CD4-positive, alpha-beta T cell treated with Interleukin-15 for 4 hours (primary cell): ENCODE measurements at regions not wholly inside any gene's neighbourhood (a gene's known extent, or its start where the extent isn't known, plus 50 kb on each side); places are given as distances from the start of the nearest gene placed in this dataset.
A peak's percentile ranks its signal among the peaks of the same experiment; 100 is the strongest.
"Not testable (repeated sequence)": the region's sequence is repeated elsewhere in the genome, so short reads cannot be mapped to it uniquely, and the experiment has no call there.

Source experiments
- DNase-seq: peaks from one replicate; pipeline ENCODE4 v3.0.0-alpha.2; 2020; ENCODE audit warnings: low spot score

- not testable (repeated sequence) for DNase-seq
Measured at GRCh38 chr16:72729552-72729951, 318.4 kb downstream of the ZFHX3 start.

GRCh38 chr16:72728516-72728915 lies 319.4 kb downstream of the ZFHX3 start:
- DNase-seq = no peak

- DNase-seq = no peak
Measured at GRCh38 chr16:72727565-72727964, 320.4 kb downstream of the ZFHX3 start.

- no peak for DNase-seq
Measured at GRCh38 chr16:72725643-72726042, 322.3 kb downstream of the ZFHX3 start.

GRCh38 chr16:72723781-72724180 lies 324.1 kb downstream of the ZFHX3 start:
- DNase-seq = no peak

GRCh38 chr16:72722552-72722951 lies 325.4 kb downstream of the ZFHX3 start:
- no peak for DNase-seq

- no peak for DNase-seq
Measured at GRCh38 chr16:72721981-72722380, 325.9 kb downstream of the ZFHX3 start.

- DNase-seq = no peak
Measured at GRCh38 chr16:72715267-72715666, 332.7 kb downstream of the ZFHX3 start.

- DNase-seq = no peak
Measured at GRCh38 chr16:72711823-72712222, 336.1 kb downstream of the ZFHX3 start.

- no peak for DNase-seq
Measured at GRCh38 chr16:72705801-72706200, 342.1 kb downstream of the ZFHX3 start.

- no peak for DNase-seq
Measured at GRCh38 chr16:72704746-72705372, 343.1 kb downstream of the ZFHX3 start.

- no peak for DNase-seq
Measured at GRCh38 chr16:72689851-72690250, 358.1 kb downstream of the ZFHX3 start.

GRCh38 chr16:72680732-72681131 lies 367.2 kb downstream of the ZFHX3 start:
- DNase-seq = no peak

GRCh38 chr16:72679856-72680255 lies 368.1 kb downstream of the ZFHX3 start:
- DNase-seq = no peak

- no peak for DNase-seq
Measured at GRCh38 chr16:72677662-72678447, 370.1 kb downstream of the ZFHX3 start.

GRCh38 chr16:72673118-72673517 lies 374.8 kb downstream of the ZFHX3 start:
- no peak for DNase-seq

GRCh38 chr16:72666267-72666666 lies 381.7 kb downstream of the ZFHX3 start:
- DNase-seq = peak; percentile 3

- DNase-seq = no peak
Measured at GRCh38 chr16:72665701-72666100, 382.2 kb downstream of the ZFHX3 start.

- peak; percentile 95 for DNase-seq
Measured at GRCh38 chr16:72664509-72665408, 383.2 kb downstream of the ZFHX3 start.

- no peak for DNase-seq
Measured at GRCh38 chr16:72664056-72664508, 383.8 kb downstream of the ZFHX3 start.

- no peak for DNase-seq
Measured at GRCh38 chr16:72658888-72659717, 388.8 kb downstream of the ZFHX3 start.

- no peak for DNase-seq
Measured at GRCh38 chr16:72657791-72658190, 390.1 kb downstream of the ZFHX3 start.
